Left lung (tissue), 4 donors: ENCODE measurements at regions not wholly inside any gene's neighbourhood (a gene's known extent, or its start where the extent isn't known, plus 50 kb on each side); places are given as distances from the start of the nearest gene placed in this dataset.

Experiments
- ATAC-seq: fragments of 200-7000 bp; cut with Tn5 transposase; one replicate; pipeline ENCODE4 v1.9.1; 2020; ENCODE audit warnings: moderate library complexity
- DNase-seq, 4 donors: peaks; one replicate each; pipeline ENCODE4 v3.0.0-alpha.2; 2013 to 2020
- H3K27ac ChIP-seq, 2 donors: fragments of 200-600 bp; sonication (generic) in 1 of 2; one replicate each; pipeline versions ENCODE4 v1.5.0 to v1.8.0; 2020 to 2021
- H3K27me3 ChIP-seq, 2 donors: fragments of 200-600 bp; sonication (generic) in 1 of 2; one replicate each; pipeline versions ENCODE4 v1.5.0 to v1.8.0; 2020 to 2021
- H3K36me3 ChIP-seq, 2 donors: fragments of 200-600 bp; sonication (generic) in 1 of 2; one replicate each; pipeline versions ENCODE4 v1.5.0 to v1.8.0; 2020 to 2021
- H3K4me1 ChIP-seq, 2 donors: fragments of 200-600 bp; one replicate each; pipeline ENCODE4 v1.8.0; 2021
- H3K4me3 ChIP-seq, 2 donors: fragments of 200-600 bp; sonication (generic) in 1 of 2; one replicate each; pipeline versions ENCODE4 v1.5.0 to v1.8.0; 2020 to 2021; ENCODE audit warnings: mild to moderate bottlenecking in 1 of 2
- H3K9me3 ChIP-seq, 2 donors: fragments of 200-600 bp; sonication (generic) in 1 of 2; one replicate each; pipeline versions ENCODE4 v1.5.0 to v1.8.0; 2020 to 2021
- CTCF ChIP-seq, 2 donors: fragments of 200-600 bp; sonication (generic) in 1 of 2; IDR thresholded peaks; one replicate each; pipeline versions ENCODE4 v1.5.0 to v1.8.0; 2021; ENCODE audit warnings: antibody characterized with exemption in 2 of 2
- intact Hi-C, 2 donors: fragments of 100-400 bp; cut with DNase I; formaldehyde crosslinking; loops; one replicate each; pipeline versions ENCODE4 v1.11.2 to v1.14.2; 2022
- donor health status: DM: no; HTN: yes; CAD: no.
- donor health status: DM: no; HTN: no; CAD: no.

GRCh38 chr10:65194126-65194525 lies 1672.9 kb downstream of the REEP3 start:
- no peaks in the 10 kb centered on the region for H3K27me3 ChIP-seq
- H3K4me1 ChIP-seq, result no peaks in the 10 kb centered on the region
- DNase-seq (no peak), ATAC-seq (no peak)
- intact Hi-C loops, result no loop called here
- H3K4me3 ChIP-seq, result no peak overlapping the region
- H3K27ac ChIP-seq, result no peak overlapping the region
- H3K9me3 ChIP-seq, result no peaks in the 10 kb centered on the region
- TF ChIP-seq CTCF (IDR thresholded peaks at IDR 0.05), result no peak
- no peaks in the 10 kb centered on the region for H3K36me3 ChIP-seq

- no peak for TF ChIP-seq CTCF (IDR thresholded peaks at IDR 0.05)
- DNase-seq, result no peak
- Histone ChIP-seq H3K9me3 (no peaks in the 10 kb centered on the region), H3K36me3 (no peaks in the 10 kb centered on the region), H3K27me3 (no peaks in the 10 kb centered on the region), H3K4me1 (no peaks in the 10 kb centered on the region), H3K27ac (no peak overlapping the region), H3K4me3 (no peak overlapping the region)
- no peak for ATAC-seq
- intact Hi-C loops, result no loop called here
Observed at GRCh38 chr10:65194555-65194954, 1673.4 kb downstream of the REEP3 start.

- Histone ChIP-seq H3K27ac (no peak overlapping the region), H3K9me3 (no peaks in the 10 kb centered on the region), H3K27me3 (no peaks in the 10 kb centered on the region), H3K4me1 (no peaks in the 10 kb centered on the region), H3K36me3 (no peaks in the 10 kb centered on the region), H3K4me3 (no peak overlapping the region)
- intact Hi-C loops, result no loop called here
- ATAC-seq, result no peak
- no peak for TF ChIP-seq CTCF (IDR thresholded peaks at IDR 0.05)
- DNase-seq, result no peak
Observed at GRCh38 chr10:65196111-65196510, 1674.9 kb downstream of the REEP3 start.

GRCh38 chr10:65197935-65198334 lies 1676.7 kb downstream of the REEP3 start:
- no peak overlapping the region for H3K27ac ChIP-seq
- ATAC-seq, result no peak
- no peaks in the 10 kb centered on the region for H3K9me3 ChIP-seq
- intact Hi-C loops, result no loop called here
- DNase-seq, result no peak
- TF ChIP-seq CTCF (IDR thresholded peaks at IDR 0.05), result no peak
- no peaks in the 10 kb centered on the region for H3K36me3 ChIP-seq
- no peak overlapping the region for H3K4me3 ChIP-seq
- no peaks in the 10 kb centered on the region for H3K27me3 ChIP-seq
- H3K4me1 ChIP-seq, result no peaks in the 10 kb centered on the region

- no peak for DNase-seq
- H3K36me3 ChIP-seq, result no peaks in the 10 kb centered on the region
- ATAC-seq, result no peak
- no peak overlapping the region for H3K4me3 ChIP-seq
- no peaks in the 10 kb centered on the region for H3K4me1 ChIP-seq
- intact Hi-C loops, result no loop called here
- H3K9me3 ChIP-seq, result no peaks in the 10 kb centered on the region
- no peaks in the 10 kb centered on the region for H3K27me3 ChIP-seq
- no peak overlapping the region for H3K27ac ChIP-seq
- no peak for TF ChIP-seq CTCF (IDR thresholded peaks at IDR 0.05)
Observed at GRCh38 chr10:65201491-65201890, 1680.3 kb downstream of the REEP3 start.
